Transverse colon (tissue), 4 donors: ENCODE measurements at regions not wholly inside any gene's neighbourhood (a gene's known extent, or its start where the extent isn't known, plus 50 kb on each side); places are given as distances from the start of the nearest gene placed in this dataset.

Experiments used
- CTCF ChIP-seq, 5 experiments: fragments of 200-600 bp in 3 of 5; fragments of 450-650 bp in 2 of 5; sonication (generic) in 3 of 5; IDR thresholded peaks; 1 replicate in 2 of 5; 2 replicates in 3 of 5; pipeline ENCODE4 v1.5.1; 2016 to 2017; ENCODE audit warnings: antibody characterized with exemption in 5 of 5, inconsistent platforms in 3 of 5, mild to moderate bottlenecking in 2 of 5, moderate library complexity in 1 of 5
- POLR2A ChIP-seq: fragments of 450-650 bp; IDR thresholded peaks from one replicate; pipeline ENCODE4 v1.6.1; 2016; ENCODE audit warnings: antibody characterized with exemption, mild to moderate bottlenecking, moderate library complexity
- POLR2AphosphoS5 ChIP-seq, 3 donors: sonication (generic); formaldehyde crosslinking; IDR thresholded peaks; one replicate each; pipeline ENCODE4 v1.6.1; 2016; ENCODE audit warnings: antibody characterized with exemption in 3 of 3

GRCh38 chr1:193543259-193543658 is 356.8 kb upstream of the B3GALT2 start:
- no peak for TF ChIP-seq POLR2A
- no peak for TF ChIP-seq CTCF (IDR thresholded peaks at IDR 0.05)
- no peak for TF ChIP-seq POLR2AphosphoS5 (IDR thresholded peaks at IDR 0.05)
